Esophagus muscularis mucosa (tissue), 4 donors: ENCODE measurements at regions not wholly inside any gene's neighbourhood (a gene's known extent, or its start where the extent isn't known, plus 50 kb on each side); places are given as distances from the start of the nearest gene placed in this dataset.

Source experiments
- DNase-seq: peaks from one replicate; pipeline ENCODE4 v3.0.0-alpha.2; 2017; ENCODE audit errors: extremely low spot score
- H3K27ac ChIP-seq, 4 donors: fragments of 200-600 bp; sonication (generic); replicated peaks in 1 of 4; 1 replicate in 3 of 4; 2 replicates in 1 of 4; pipeline ENCODE4 v1.5.1; 2016 to 2019; ENCODE audit warnings: mild to moderate bottlenecking in 1 of 4
- H3K27me3 ChIP-seq, 4 donors: fragments of 200-600 bp; sonication (generic); one replicate each; pipeline versions ENCODE4 v1.5.1 to v1.6.0; 2016 to 2019
- H3K36me3 ChIP-seq, 4 donors: fragments of 200-600 bp; sonication (generic); one replicate each; pipeline ENCODE4 v1.5.1; 2016 to 2019
- H3K4me1 ChIP-seq, 4 donors: fragments of 200-600 bp; sonication (generic); one replicate each; pipeline ENCODE4 v1.5.1; 2016 to 2019
- H3K4me3 ChIP-seq, 4 donors: fragments of 200-600 bp; sonication (generic); 1 replicate in 2 of 4; 2 replicates in 2 of 4; pipeline ENCODE4 v1.5.1; 2016 to 2019; ENCODE audit warnings: mild to moderate bottlenecking in 4 of 4, moderate library complexity in 1 of 4
- H3K9me3 ChIP-seq, 4 donors: fragments of 200-600 bp; sonication (generic); 1 replicate in 3 of 4; 2 replicates in 1 of 4; pipeline ENCODE4 v1.5.1; 2016 to 2019
- CTCF ChIP-seq, 3 experiments: fragments of 200-600 bp in 2 of 3; fragments of 450-650 bp in 1 of 3; sonication (generic) in 2 of 3; IDR thresholded peaks; one replicate each; pipeline ENCODE4 v1.5.1; 2017 to 2019; ENCODE audit warnings: antibody characterized with exemption in 3 of 3, mild to moderate bottlenecking in 2 of 3, moderate library complexity in 1 of 3
- EP300 ChIP-seq: sonication (generic); formaldehyde crosslinking; IDR thresholded peaks from one replicate; pipeline ENCODE4 v1.6.1; 2017; ENCODE audit warnings: antibody characterized with exemption
- POLR2A ChIP-seq: fragments of 450-650 bp; IDR thresholded peaks from one replicate; pipeline ENCODE4 v1.6.1; 2017; ENCODE audit warnings: antibody characterized with exemption, moderate library complexity, mild to moderate bottlenecking, low read depth
- POLR2AphosphoS5 ChIP-seq, 2 donors: sonication (generic); formaldehyde crosslinking; IDR thresholded peaks; one replicate each; pipeline ENCODE4 v1.6.1; 2017; ENCODE audit warnings: antibody characterized with exemption in 2 of 2
- WGBS: methylation state at CpG from one replicate; pipeline ENCODE4 v1.1.5; 2018; 5-methylcytosine and 5-hydroxymethylcytosine counted together
- intact Hi-C: fragments of 100-400 bp; cut with DNase I; formaldehyde crosslinking; loops from one replicate; pipeline ENCODE4 v1.15.1; 2023

- intact Hi-C loops = no loop called here
- TF ChIP-seq CTCF (IDR thresholded peaks at IDR 0.05) = no peak
Observed at GRCh38 chr4:19358015-19358414, 893.7 kb upstream of the SLIT2 start.

DNA sequence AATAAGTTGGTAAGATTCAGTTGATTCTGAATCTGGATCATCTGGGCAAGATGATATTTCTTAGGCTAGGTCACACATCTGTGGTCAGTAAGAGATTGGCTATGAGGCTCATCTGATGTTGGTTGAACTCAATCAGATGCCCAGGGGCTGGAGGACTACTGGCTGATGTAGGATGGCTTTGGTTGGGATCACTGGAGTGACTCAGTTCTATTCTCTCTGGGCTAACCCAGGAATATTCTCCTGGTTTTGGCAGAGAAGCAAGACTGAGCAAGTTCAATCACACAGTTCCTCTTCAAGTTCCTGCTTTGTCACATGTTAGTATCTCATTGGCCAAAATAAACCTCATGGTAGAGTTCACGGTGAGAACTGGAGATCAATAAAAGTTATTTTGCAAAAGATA lies 902.3 kb upstream of the SLIT2 start:
- H3K9me3 ChIP-seq = no peaks in the 10 kb centered on the region
- H3K4me1 ChIP-seq = no peaks in the 10 kb centered on the region
- no peaks in the 10 kb centered on the region for H3K36me3 ChIP-seq
- no peak overlapping the region for H3K27ac ChIP-seq
- DNase-seq = no peak
- intact Hi-C loops = no loop called here
- TF ChIP-seq EP300 (no peak), POLR2A (no peak), POLR2AphosphoS5 (IDR thresholded peaks at IDR 0.05) (no peak)
- H3K4me3 ChIP-seq = no peak overlapping the region
- no peaks in the 10 kb centered on the region for H3K27me3 ChIP-seq
- WGBS = 86% methylated on average over 1 of the region's 1 CpG

More at GRCh38 chr4:19358015-19358414, 893.7 kb upstream of the SLIT2 start:
- Histone ChIP-seq H3K27ac (no peak overlapping the region), H3K36me3 (no peaks in the 10 kb centered on the region), H3K4me3 (no peak overlapping the region), H3K9me3 (no peaks in the 10 kb centered on the region), H3K4me1 (no peaks in the 10 kb centered on the region), H3K27me3 (no peaks in the 10 kb centered on the region)
- no peak for DNase-seq
- 53% methylated on average over 2 of the region's 2 CpGs for WGBS

- H3K4me3 ChIP-seq = no peak overlapping the region
- no peak for DNase-seq
- H3K36me3 ChIP-seq = no peaks in the 10 kb centered on the region
- H3K4me1 ChIP-seq = no peaks in the 10 kb centered on the region
- H3K27ac ChIP-seq = no peak overlapping the region
- TF ChIP-seq EP300 (no peak), POLR2AphosphoS5 (IDR thresholded peaks at IDR 0.05) (no peak), POLR2A (no peak), CTCF (IDR thresholded peaks at IDR 0.05) (no peak)
- H3K27me3 ChIP-seq = no peaks in the 10 kb centered on the region
- intact Hi-C loops = no loop called here
- H3K9me3 ChIP-seq = no peaks in the 10 kb centered on the region
Observed at GRCh38 chr4:19348746-19349145, 903.0 kb upstream of the SLIT2 start.

- WGBS = 87% methylated on average over 3 of the region's 3 CpGs
- no peak for DNase-seq
- Histone ChIP-seq H3K4me1 (no peaks in the 10 kb centered on the region), H3K27me3 (no peaks in the 10 kb centered on the region), H3K4me3 (no peak overlapping the region), H3K27ac (no peak overlapping the region), H3K9me3 (no peaks in the 10 kb centered on the region), H3K36me3 (no peaks in the 10 kb centered on the region)
- intact Hi-C loops = no loop called here
- no peak for TF ChIP-seq EP300
- TF ChIP-seq POLR2AphosphoS5 (IDR thresholded peaks at IDR 0.05) = no peak
- TF ChIP-seq CTCF (IDR thresholded peaks at IDR 0.05) = no peak
- TF ChIP-seq POLR2A = no peak
Observed at GRCh38 chr4:19346636-19347035, 905.1 kb upstream of the SLIT2 start.

DNA sequence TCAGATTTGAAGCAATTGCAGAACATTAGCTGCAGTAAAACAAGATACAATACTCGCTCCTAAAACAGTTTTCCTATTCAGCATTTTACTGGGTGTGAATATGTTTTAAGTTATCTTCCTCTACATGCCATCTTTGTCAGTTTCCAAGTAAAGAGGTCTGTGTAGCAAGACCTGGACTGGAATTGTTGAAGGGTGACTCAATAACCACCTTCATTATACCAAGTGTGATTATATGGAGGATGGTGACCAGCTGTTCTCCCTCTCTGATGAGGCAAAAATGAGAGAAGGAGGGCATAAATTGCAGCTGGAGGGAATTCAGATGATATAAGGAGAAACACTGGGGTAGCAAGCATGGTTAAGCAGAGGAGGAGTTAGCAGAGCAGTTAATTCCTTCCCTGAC lies 922.1 kb upstream of the SLIT2 start:
- 89% methylated on average over 1 of the region's 1 CpG for WGBS
- Histone ChIP-seq H3K27me3 (no peaks in the 10 kb centered on the region), H3K9me3 (no peaks in the 10 kb centered on the region), H3K4me1 (peaks cover 0 to 3% (median 0%) of the 10 kb centered on the region in 4 donors), H3K36me3 (no peaks in the 10 kb centered on the region), H3K27ac (no peak overlapping the region), H3K4me3 (no peak overlapping the region)
- no peak for DNase-seq
- intact Hi-C loops = no loop called here
- TF ChIP-seq POLR2AphosphoS5 (IDR thresholded peaks at IDR 0.05) (no peak), EP300 (no peak), CTCF (IDR thresholded peaks at IDR 0.05) (no peak), POLR2A (no peak)
